Right lobe of liver (tissue), 4 donors: ENCODE measurements at regions not wholly inside any gene's neighbourhood (a gene's known extent, or its start where the extent isn't known, plus 50 kb on each side); places are given as distances from the start of the nearest gene placed in this dataset.

Experiments
- CTCF ChIP-seq, 4 donors: fragments of 200-600 bp in 3 of 4; fragments of 450-650 bp in 1 of 4; IDR thresholded peaks; one replicate each; pipeline versions ENCODE4 v1.5.1 to v1.8.0; 2016 to 2022; ENCODE audit warnings: antibody characterized with exemption in 4 of 4, mild to moderate bottlenecking in 2 of 4
- POLR2A ChIP-seq: fragments of 450-650 bp; IDR thresholded peaks from one replicate; pipeline ENCODE4 v1.6.1; 2017; ENCODE audit warnings: antibody characterized with exemption, mild to moderate bottlenecking
- donor health status: DM: no; HTN: no; CAD: no.
- donor health status: DM: no; HTN: no; CAD: no.
- donor health status: DM: no; HTN: yes; CAD: no.

DNA sequence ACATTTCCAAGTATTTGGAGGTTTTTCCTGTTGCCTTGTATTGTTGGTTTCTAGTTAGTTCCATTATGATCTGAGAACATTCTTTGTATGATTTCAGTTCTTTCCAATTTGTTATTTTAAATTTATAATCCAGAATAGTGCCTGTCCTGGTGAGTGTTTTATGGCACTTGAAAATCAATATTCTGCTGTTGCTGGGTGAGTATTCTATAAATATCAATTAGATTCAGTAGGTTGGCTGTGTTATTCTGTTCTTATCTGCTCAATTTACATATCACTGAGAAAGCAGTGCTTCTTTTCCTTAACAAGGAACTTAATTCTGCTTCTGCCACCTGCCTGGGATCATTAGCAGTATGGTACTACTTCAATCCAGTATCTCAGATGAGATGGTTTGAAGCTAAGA lies 123.5 kb downstream of the SNX19 start:
- TF ChIP-seq CTCF (IDR thresholded peaks at IDR 0.05) = no peak
- no peak for TF ChIP-seq POLR2A
